ENCODE measurements at regions not wholly inside any gene's neighbourhood (a gene's known extent, or its start where the extent isn't known, plus 50 kb on each side); places are given as distances from the start of the nearest gene placed in this dataset.

- TF ChIP-seq, protein P1, sequence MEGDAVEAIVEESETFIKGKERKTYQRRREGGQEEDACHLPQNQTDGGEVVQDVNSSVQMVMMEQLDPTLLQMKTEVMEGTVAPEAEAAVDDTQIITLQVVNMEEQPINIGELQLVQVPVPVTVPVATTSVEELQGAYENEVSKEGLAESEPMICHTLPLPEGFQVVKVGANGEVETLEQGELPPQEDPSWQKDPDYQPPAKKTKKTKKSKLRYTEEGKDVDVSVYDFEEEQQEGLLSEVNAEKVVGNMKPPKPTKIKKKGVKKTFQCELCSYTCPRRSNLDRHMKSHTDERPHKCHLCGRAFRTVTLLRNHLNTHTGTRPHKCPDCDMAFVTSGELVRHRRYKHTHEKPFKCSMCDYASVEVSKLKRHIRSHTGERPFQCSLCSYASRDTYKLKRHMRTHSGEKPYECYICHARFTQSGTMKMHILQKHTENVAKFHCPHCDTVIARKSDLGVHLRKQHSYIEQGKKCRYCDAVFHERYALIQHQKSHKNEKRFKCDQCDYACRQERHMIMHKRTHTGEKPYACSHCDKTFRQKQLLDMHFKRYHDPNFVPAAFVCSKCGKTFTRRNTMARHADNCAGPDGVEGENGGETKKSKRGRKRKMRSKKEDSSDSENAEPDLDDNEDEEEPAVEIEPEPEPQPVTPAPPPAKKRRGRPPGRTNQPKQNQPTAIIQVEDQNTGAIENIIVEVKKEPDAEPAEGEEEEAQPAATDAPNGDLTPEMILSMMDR (conservative IDR thresholded peaks at IDR 0.05 in 1 of 2, IDR thresholded peaks at IDR 0.05 in 1 of 2; ENCODE audit: extremely low read depth in 1 of 2, insufficient read depth in 1 of 2, low read depth in 1 of 2, low read length in 2 of 2), result no peak
- no peak for TF ChIP-seq EZH2 (IDR thresholded peaks at IDR 0.05; ENCODE audit: borderline replicate concordance, low read length)
Measured at GRCh38 chr1:47664356-47664755, 226.5 kb downstream of the FOXD2 start.
